B cell (primary cell): ENCODE measurements at regions not wholly inside any gene's neighbourhood (a gene's known extent, or its start where the extent isn't known, plus 50 kb on each side); places are given as distances from the start of the nearest gene placed in this dataset.

Experiments used
- ATAC-seq: fragments of 200-7000 bp; cut with Tn5 transposase; one replicate; pipeline ENCODE4 v1.10.0; 2021; ENCODE audit warnings: low read depth, mild to moderate bottlenecking, moderate number of reproducible peaks, moderate library complexity
- CTCF ChIA-PET: fragments of 350-600 bp; sonication (Branson Sonifier 250); formaldehyde crosslinking; loops from one replicate; lab custom pipeline; 2021; ENCODE audit warnings: antibody characterized with exemption, inconsistent platforms; lab: Charles Lee
- POLR2A ChIA-PET: fragments of 350-600 bp; sonication (Branson Sonifier 250); formaldehyde crosslinking; loops from one replicate; lab custom pipeline; 2021; ENCODE audit warnings: antibody characterized with exemption; lab: Charles Lee
- DNase-seq: peaks from one replicate; pipeline ENCODE4 v3.0.0; 2013
- H2AFZ ChIP-seq: 2 replicates; pipeline ENCODE4 v1.6.1; 2012; ENCODE audit warnings: mild to moderate bottlenecking, low read depth, low read length; ENCODE audit not compliant: insufficient read depth, poor library complexity, severe bottlenecking
- H3K27ac ChIP-seq, 2 donors: 1 replicate in 1 of 2; 2 replicates in 1 of 2; pipeline ENCODE4 v1.5.1; 2012 to 2013; ENCODE audit warnings: low read length in 2 of 2, mild to moderate bottlenecking in 2 of 2, moderate library complexity in 1 of 2
- H3K27me3 ChIP-seq, 4 experiments: fragments of 200-600 bp in 1 of 4; sonication (generic) in 1 of 4; replicated peaks in 1 of 4; 1 replicate in 2 of 4; 2 replicates in 2 of 4; pipeline versions ENCODE4 v1.6.1 to v1.7.0; 2013 to 2016; ENCODE audit warnings: low read length in 3 of 4, mild to moderate bottlenecking in 2 of 4, mixed read lengths in 1 of 4, moderate library complexity in 1 of 4; ENCODE audit not compliant: insufficient read depth in 4 of 4, control insufficient read depth in 3 of 4; ENCODE audit errors: control extremely low read depth in 1 of 4
- H3K36me3 ChIP-seq, 2 experiments: replicated peaks in 1 of 2; 1 replicate in 1 of 2; 2 replicates in 1 of 2; pipeline versions ENCODE4 v1.6.1 to v1.7.1; 2013; ENCODE audit warnings: low read length in 1 of 2; ENCODE audit not compliant: insufficient read depth in 2 of 2, control insufficient read depth in 1 of 2; ENCODE audit errors: control extremely low read depth in 1 of 2, extremely low read depth in 1 of 2
- H3K4me1 ChIP-seq, 2 donors: fragments of 200-600 bp in 1 of 2; sonication (generic) in 1 of 2; 1 replicate in 1 of 2; 2 replicates in 1 of 2; pipeline versions ENCODE4 v1.5.1 to v1.6.1; 2013 to 2017; ENCODE audit warnings: low read length in 2 of 2; ENCODE audit not compliant: control insufficient read depth in 2 of 2, insufficient read depth in 2 of 2
- H3K4me2 ChIP-seq: replicated peaks from 2 replicates; pipeline ENCODE3; 2012; ENCODE audit warnings: mild to moderate bottlenecking, low read depth, low read length; ENCODE audit not compliant: poor library complexity, severe bottlenecking
- H3K4me3 ChIP-seq, 5 experiments: fragments of 200-600 bp in 1 of 5; sonication (generic) in 1 of 5; 1 replicate in 3 of 5; 2 replicates in 2 of 5; pipeline versions ENCODE4 v1.5.1 to v1.7.0; 2011 to 2016; ENCODE audit warnings: low read length in 4 of 5, mild to moderate bottlenecking in 4 of 5, low read depth in 2 of 5, control low read depth in 1 of 5, moderate library complexity in 1 of 5; ENCODE audit not compliant: insufficient read depth in 1 of 5; ENCODE audit errors: control extremely low read depth in 1 of 5, extremely low read depth in 1 of 5
- H3K79me2 ChIP-seq: fragments of 200-600 bp; sonication (generic); one replicate; pipeline ENCODE4 v1.6.0; 2016; ENCODE audit warnings: low read length; ENCODE audit not compliant: control insufficient read depth, insufficient read depth
- H3K9ac ChIP-seq: fragments of 200-600 bp; sonication (generic); 2 replicates; pipeline ENCODE4 v1.6.1; 2017; ENCODE audit warnings: mild to moderate bottlenecking, low read length, moderate library complexity
- H3K9me3 ChIP-seq, 3 donors: one replicate each; pipeline versions ENCODE4 v1.6.1 to v1.7.1; 2013; ENCODE audit warnings: low read length in 2 of 3; ENCODE audit not compliant: control insufficient read depth in 2 of 3, insufficient read depth in 1 of 3; ENCODE audit errors: control extremely low read depth in 1 of 3
- H4K20me1 ChIP-seq: 2 replicates; pipeline ENCODE4 v1.6.0; 2012; ENCODE audit warnings: mild to moderate bottlenecking, low read length; ENCODE audit not compliant: insufficient read depth, control insufficient read depth, poor library complexity, severe bottlenecking
- H3K27ac Mint-ChIP-seq: one replicate; pipeline ENCODE4 v1.8.0; 2021; ENCODE audit warnings: mixed read lengths
- H3K27me3 Mint-ChIP-seq: one replicate; pipeline ENCODE4 v1.8.0; 2021; ENCODE audit warnings: mixed read lengths
- H3K4me1 Mint-ChIP-seq: one replicate; pipeline ENCODE4 v1.8.0; 2021; ENCODE audit warnings: mixed read lengths
- H3K4me3 Mint-ChIP-seq: one replicate; pipeline ENCODE4 v1.8.0; 2021; ENCODE audit warnings: mixed read lengths
- H3K9me3 Mint-ChIP-seq: one replicate; pipeline ENCODE4 v1.8.0; 2022; ENCODE audit warnings: mixed read lengths; ENCODE audit not compliant: insufficient read depth
- EZH2 ChIP-seq: IDR thresholded peaks from 2 replicates; pipeline ENCODE4 v1.6.1; 2012; ENCODE audit warnings: borderline replicate concordance, low read depth, mild to moderate bottlenecking, moderate library complexity, low read length; ENCODE audit not compliant: insufficient read depth, poor library complexity, severe bottlenecking
- WGBS: methylation state at CpG from one replicate; pipeline ENCODE4 v1.1.5; 2013; ENCODE audit warnings: missing lambda C conversion rate; ENCODE audit not compliant: insufficient coverage; 5-methylcytosine and 5-hydroxymethylcytosine counted together
- intact Hi-C: fragments of 100-400 bp; cut with micrococcal nuclease; formaldehyde crosslinking; loops from one replicate; pipeline ENCODE4 v1.10.0; 2022
- TF ChIP-seq, protein P1 (sequence below): fragments of 200-600 bp; IDR thresholded peaks from one replicate; pipeline ENCODE4 v1.8.0; 2022; ENCODE audit warnings: antibody characterized with exemption, mild to moderate bottlenecking

DNA sequence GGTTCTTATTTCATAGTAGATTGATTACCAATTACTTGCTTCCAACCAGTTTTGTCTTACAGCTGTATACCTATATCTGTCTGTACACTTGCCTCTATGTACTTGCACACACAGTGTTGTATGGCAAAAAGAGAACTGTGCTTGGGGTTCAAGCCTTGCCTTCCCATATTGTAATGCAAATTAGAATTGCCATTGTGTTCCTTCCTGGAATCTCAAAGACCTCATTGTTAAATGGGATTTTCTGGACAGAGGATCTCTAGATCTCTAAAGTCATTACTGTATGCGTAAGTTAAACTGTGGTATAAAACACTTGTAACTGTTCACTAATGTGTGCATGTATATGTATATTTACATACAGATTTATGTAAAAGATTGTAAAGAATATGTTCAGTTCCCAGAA, 428.8 kb downstream of the CAAP1 start:
- H3K4me1 ChIP-seq = no peaks in the 10 kb centered on the region
- H3K9ac ChIP-seq = no peak overlapping the region
- WGBS = no CpG with 5 or more reads among the region's 1 CpG
- H4K20me1 ChIP-seq = no peaks in the 10 kb centered on the region
- peaks cover 0 to 6% (median 0%) of the 10 kb centered on the region in 3 donors for H3K9me3 ChIP-seq
- TF ChIP-seq, protein P1, sequence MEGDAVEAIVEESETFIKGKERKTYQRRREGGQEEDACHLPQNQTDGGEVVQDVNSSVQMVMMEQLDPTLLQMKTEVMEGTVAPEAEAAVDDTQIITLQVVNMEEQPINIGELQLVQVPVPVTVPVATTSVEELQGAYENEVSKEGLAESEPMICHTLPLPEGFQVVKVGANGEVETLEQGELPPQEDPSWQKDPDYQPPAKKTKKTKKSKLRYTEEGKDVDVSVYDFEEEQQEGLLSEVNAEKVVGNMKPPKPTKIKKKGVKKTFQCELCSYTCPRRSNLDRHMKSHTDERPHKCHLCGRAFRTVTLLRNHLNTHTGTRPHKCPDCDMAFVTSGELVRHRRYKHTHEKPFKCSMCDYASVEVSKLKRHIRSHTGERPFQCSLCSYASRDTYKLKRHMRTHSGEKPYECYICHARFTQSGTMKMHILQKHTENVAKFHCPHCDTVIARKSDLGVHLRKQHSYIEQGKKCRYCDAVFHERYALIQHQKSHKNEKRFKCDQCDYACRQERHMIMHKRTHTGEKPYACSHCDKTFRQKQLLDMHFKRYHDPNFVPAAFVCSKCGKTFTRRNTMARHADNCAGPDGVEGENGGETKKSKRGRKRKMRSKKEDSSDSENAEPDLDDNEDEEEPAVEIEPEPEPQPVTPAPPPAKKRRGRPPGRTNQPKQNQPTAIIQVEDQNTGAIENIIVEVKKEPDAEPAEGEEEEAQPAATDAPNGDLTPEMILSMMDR = no peak
- TF ChIP-seq EZH2 = no peak
- no peak overlapping the region for H3K27ac ChIP-seq
- no peak overlapping the region for H3K4me3 ChIP-seq
- H3K27me3 ChIP-seq = no peaks in the 10 kb centered on the region
- ChIA-PET CTCF (no interaction called here), POLR2A (no interaction called here)
- Mint-ChIP-seq H3K4me3 (no peak overlapping the region), H3K4me1 (no peaks in the 10 kb centered on the region), H3K27ac (no peak overlapping the region), H3K9me3 (no peaks in the 10 kb centered on the region), H3K27me3 (no peaks in the 10 kb centered on the region)
- intact Hi-C loops = no loop called here
- H2AFZ ChIP-seq = no peak overlapping the region
- no peaks in the 10 kb centered on the region for H3K79me2 ChIP-seq
- H3K36me3 ChIP-seq = no peaks in the 10 kb centered on the region
- no peak overlapping the region for H3K4me2 ChIP-seq
- no peak for DNase-seq
- ATAC-seq = no peak

DNA sequence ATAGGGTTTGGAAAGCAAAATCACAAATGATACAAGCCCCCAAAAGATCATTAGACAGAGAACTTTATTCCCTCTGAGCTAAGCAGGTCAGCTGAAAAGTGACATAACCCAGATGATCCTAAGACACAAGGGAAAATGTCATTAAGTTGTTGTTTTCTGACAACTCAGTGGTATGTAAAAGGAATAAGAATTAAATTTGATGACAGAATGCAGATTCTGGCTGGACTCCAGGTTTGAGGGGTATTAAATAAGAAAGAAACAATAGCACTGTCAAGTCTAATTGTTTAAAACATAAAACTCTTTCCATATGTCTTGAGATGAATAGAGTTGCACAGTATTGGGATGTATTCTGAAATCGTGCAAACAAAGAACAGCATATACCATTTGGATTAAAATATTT, 429.9 kb downstream of the CAAP1 start:
- no peaks in the 10 kb centered on the region for H4K20me1 ChIP-seq
- ChIA-PET POLR2A (no interaction called here), CTCF (no interaction called here)
- H3K27ac ChIP-seq = no peak overlapping the region
- H3K9me3 ChIP-seq = peaks cover 0 to 6% (median 0%) of the 10 kb centered on the region in 3 donors
- no peak overlapping the region for H3K4me2 ChIP-seq
- H3K27ac Mint-ChIP-seq = no peak overlapping the region
- H3K36me3 ChIP-seq = no peaks in the 10 kb centered on the region
- no peaks in the 10 kb centered on the region for H3K27me3 Mint-ChIP-seq
- no peak overlapping the region for H2AFZ ChIP-seq
- H3K4me3 Mint-ChIP-seq = no peak overlapping the region
- no CpG with 5 or more reads among the region's 1 CpG for WGBS
- ATAC-seq (no peak), DNase-seq (no peak)
- no peak overlapping the region for H3K9ac ChIP-seq
- intact Hi-C loops = no loop called here
- no peaks in the 10 kb centered on the region for H3K9me3 Mint-ChIP-seq
- no peaks in the 10 kb centered on the region for H3K27me3 ChIP-seq
- H3K4me3 ChIP-seq = no peak overlapping the region
- no peak for TF ChIP-seq EZH2
- TF ChIP-seq, protein P1 = no peak
- no peaks in the 10 kb centered on the region for H3K4me1 Mint-ChIP-seq
- H3K4me1 ChIP-seq = no peaks in the 10 kb centered on the region
- H3K79me2 ChIP-seq = no peaks in the 10 kb centered on the region
